ENCODE measurements at regions not wholly inside any gene's neighbourhood (a gene's known extent, or its start where the extent isn't known, plus 50 kb on each side); places are given as distances from the start of the nearest gene placed in this dataset.

GRCh38 chrX:110466790-110467189 is 108.1 kb downstream of the RTL9 start:
- no peak for TF ChIP-seq CTCF (conservative IDR thresholded peaks at IDR 0.05; ENCODE audit: low read length)
- TF ChIP-seq EZH2phosphoT487 (IDR thresholded peaks at IDR 0.05; ENCODE audit: borderline replicate concordance), result no peak

Data from Loucy (cell line).